Heart right ventricle (tissue), 16 donors: ENCODE measurements at regions not wholly inside any gene's neighbourhood (a gene's known extent, or its start where the extent isn't known, plus 50 kb on each side); places are given as distances from the start of the nearest gene placed in this dataset.

Source experiments
- ATAC-seq, 8 donors: fragments of 200-7000 bp; cut with Tn5 transposase; one replicate each; pipeline ENCODE4 v1.9.1; 2020; ENCODE audit warnings: mild to moderate bottlenecking in 8 of 8, moderate library complexity in 8 of 8, moderate number of reproducible peaks in 1 of 8
- DNase-seq, 2 donors: peaks; one replicate each; pipeline ENCODE4 v3.0.0-alpha.2; 2020
- H3K27ac ChIP-seq, 10 donors: fragments of 200-600 bp; sonication (generic) in 2 of 10; one replicate each; pipeline versions ENCODE4 v1.5.0 to v1.8.0; 2020 to 2022; ENCODE audit warnings: mild to moderate bottlenecking in 3 of 10
- H3K27me3 ChIP-seq, 7 donors: fragments of 200-600 bp; one replicate each; pipeline ENCODE4 v1.8.0; 2021 to 2022; ENCODE audit warnings: mild to moderate bottlenecking in 2 of 7
- H3K36me3 ChIP-seq, 9 donors: fragments of 200-600 bp; sonication (generic) in 1 of 9; one replicate each; pipeline versions ENCODE4 v1.5.0 to v1.8.0; 2020 to 2022; ENCODE audit warnings: mild to moderate bottlenecking in 2 of 9
- H3K4me1 ChIP-seq, 9 donors: fragments of 200-600 bp; sonication (generic) in 1 of 9; one replicate each; pipeline versions ENCODE4 v1.5.0 to v1.8.0; 2020 to 2022; ENCODE audit warnings: mild to moderate bottlenecking in 4 of 9
- H3K4me3 ChIP-seq, 10 donors: fragments of 200-600 bp; sonication (generic) in 2 of 10; one replicate each; pipeline versions ENCODE4 v1.5.0 to v1.8.0; 2020 to 2022; ENCODE audit warnings: mild to moderate bottlenecking in 7 of 10, moderate library complexity in 2 of 10
- H3K9me3 ChIP-seq, 11 donors: fragments of 200-600 bp in 10 of 11; sonication (generic) in 2 of 11; one replicate each; pipeline versions ENCODE4 v1.5.0 to v1.8.0; 2013 to 2022; ENCODE audit warnings: mild to moderate bottlenecking in 2 of 11, control low read depth in 1 of 11, moderate library complexity in 1 of 11
- CTCF ChIP-seq, 9 donors: fragments of 200-600 bp; sonication (generic) in 2 of 9; IDR thresholded peaks; one replicate each; pipeline versions ENCODE4 v1.5.0 to v1.8.0; 2021 to 2022; ENCODE audit warnings: antibody characterized with exemption in 9 of 9, mild to moderate bottlenecking in 5 of 9, moderate library complexity in 1 of 9
- WGBS, 2 donors: extraction: QIAGEN DNeasy Blood & Tissue Kit; methylation state at CpG; one replicate each; pipeline ENCODE4 v1.1.7; 2013; ENCODE audit warnings: inconsistent platforms in 1 of 2; 5-methylcytosine and 5-hydroxymethylcytosine counted together
- intact Hi-C, 10 donors: fragments of 100-400 bp; cut with DNase I; formaldehyde crosslinking; loops; one replicate each; pipeline versions ENCODE4 v1.11.1 to v1.14.2; 2022
- donor health status: Arrhythmogenic right ventricular cardiomyopathy.
- donor health status: ischemic (EF 13 %, LVEDD 7.1; RV severe dilation, severe dysfunction).
- donor health status: healthy with polysubstance abuse.
- donor health status: DM: no; HTN: yes; CAD: no.
- donor health status: DM: no; HTN: no; CAD: no.
- donor health status: ischemic (EF 25% LVEDD 6.9; RV normal size, moderate dysfunction).
- donor health status: ischemic (EF 25% LVEDD 5.7; RV mildly dilated, moderate dysfunction).
- donor health status: healthy.
- donor health status: DM: yes; HTN: yes; CAD: no.
- donor health status: Ischemic cardiomyopathy.
- donor health status: ischemic (EF 35%, LVEDD 5.7; RV mildly dilated, moderate dysfunction).
- donor health status: nonischemic (EF 11% LVEDD 7.7; RV severe dilation, severe dysfunction).
- donor health status: DM: yes; HTN: yes; CAD: no.
- donor health status: PGD.
- donor health status: ischemic (EF 29% LVEDD 5.4; RV normal size, mild dysfunction).
- donor health status: nonischemic (EF 23%, LVEDD 6.1; RV moderate dilation, normal function).

DNA sequence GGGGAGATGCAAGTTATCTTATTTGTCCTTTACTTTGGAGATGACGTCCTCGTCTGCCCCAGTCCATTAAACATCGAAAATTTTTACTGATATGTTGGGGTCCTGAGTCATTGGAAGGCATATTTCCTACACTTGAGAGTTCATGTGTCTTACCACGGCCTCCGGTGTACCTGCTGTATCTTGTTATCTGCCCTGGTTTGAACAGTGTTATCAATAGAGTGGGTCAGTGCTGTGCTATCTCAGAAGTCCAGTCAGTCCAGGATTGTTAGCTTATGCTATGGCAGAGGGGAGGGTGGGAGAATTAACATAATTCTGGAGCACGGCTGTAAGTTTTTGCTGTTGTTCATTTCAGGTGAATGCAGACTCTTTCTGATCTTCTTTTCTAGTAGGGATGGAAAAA lies 102.3 kb downstream of the ADCYAP1 start:
- DNase-seq (no peak), ATAC-seq (no peak)
- H3K4me3 ChIP-seq: no peak overlapping the region
- no peaks in the 10 kb centered on the region for H3K27me3 ChIP-seq
- no peak for TF ChIP-seq CTCF (IDR thresholded peaks at IDR 0.05)
- H3K4me1 ChIP-seq: no peaks in the 10 kb centered on the region
- H3K27ac ChIP-seq: no peak overlapping the region
- WGBS, 2 donors: 63 to 65% methylated on average over 6 of the region's 6 CpGs
- no peaks in the 10 kb centered on the region for H3K9me3 ChIP-seq
- intact Hi-C loops: no loop called here
- no peaks in the 10 kb centered on the region for H3K36me3 ChIP-seq

- no peak overlapping the region for H3K4me3 ChIP-seq
- H3K4me1 ChIP-seq: peaks cover 0 to 20% (median 9%) of the 10 kb centered on the region in 9 donors
- WGBS, 2 donors: 84 to 89% methylated on average over 3 of the region's 3 CpGs
- no peaks in the 10 kb centered on the region for H3K27me3 ChIP-seq
- ATAC-seq (no peak), DNase-seq (no peak)
- intact Hi-C loops: loop anchor here in 1 of 10 donors (10.0 kb wide), 1 partner anchor 57 kb away; no protein-coding TSS in a partner anchor
- no peaks in the 10 kb centered on the region for H3K9me3 ChIP-seq
- H3K27ac ChIP-seq: no peak overlapping the region
- H3K36me3 ChIP-seq: no peaks in the 10 kb centered on the region
- no peak for TF ChIP-seq CTCF (IDR thresholded peaks at IDR 0.05)
Observed at GRCh38 chr18:1011349-1011748, 106.7 kb downstream of the ADCYAP1 start.

DNA sequence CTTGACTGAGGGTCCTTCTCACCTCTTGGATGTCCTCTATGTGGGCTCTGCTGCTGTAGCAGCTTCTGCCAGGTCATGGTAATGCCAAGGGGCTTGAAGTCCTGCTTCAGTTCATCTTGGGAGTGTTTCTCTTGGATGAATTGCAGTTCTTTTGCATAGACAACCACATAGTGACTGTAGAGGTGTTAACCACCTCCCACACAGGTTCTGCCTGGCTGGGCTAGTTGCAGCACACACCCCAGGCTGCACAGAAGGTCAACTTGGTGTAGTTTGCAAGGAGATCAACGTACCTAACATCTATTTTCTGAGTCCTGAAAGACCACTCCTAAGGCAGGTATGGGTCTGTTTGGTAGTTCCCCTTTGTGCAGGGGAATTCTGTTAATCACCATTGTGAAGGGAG lies 108.1 kb downstream of the ADCYAP1 start:
- intact Hi-C loops: loop anchor here in 1 of 10 donors (10.0 kb wide), 1 partner anchor 58 kb away; no protein-coding TSS in a partner anchor
- no peak for TF ChIP-seq CTCF (IDR thresholded peaks at IDR 0.05)
- ATAC-seq (no peak), DNase-seq (no peak)
- Histone ChIP-seq H3K36me3 (no peaks in the 10 kb centered on the region), H3K27ac (no peak overlapping the region), H3K9me3 (no peaks in the 10 kb centered on the region), H3K4me1 (peaks cover 0 to 20% (median 9%) of the 10 kb centered on the region in 9 donors), H3K4me3 (no peak overlapping the region), H3K27me3 (no peaks in the 10 kb centered on the region)
- 44 to 70% methylated on average over 1 of the region's 1 CpG for WGBS, 2 donors

GRCh38 chr18:1013951-1014350 lies 109.3 kb downstream of the ADCYAP1 start:
- DNase-seq (no peak), ATAC-seq (no peak)
- no peaks in the 10 kb centered on the region for H3K9me3 ChIP-seq
- no peak for TF ChIP-seq CTCF (IDR thresholded peaks at IDR 0.05)
- intact Hi-C loops: loop anchor here in 2 of 10 donors (1.0 to 10.0 kb wide), 2 partner anchors 45 to 59 kb away; no protein-coding TSS in a partner anchor
- H3K36me3 ChIP-seq: no peaks in the 10 kb centered on the region
- H3K27me3 ChIP-seq: no peaks in the 10 kb centered on the region
- WGBS, 2 donors: 61 to 80% methylated on average over 1 of the region's 1 CpG
- H3K4me3 ChIP-seq: no peak overlapping the region
- H3K4me1 ChIP-seq: peaks cover 0 to 20% (median 9%) of the 10 kb centered on the region in 9 donors
- no peak overlapping the region for H3K27ac ChIP-seq
